Stimulated activated CD4-positive, alpha-beta T cell treated with anti-CD3 and anti-CD28 coated beads, Interleukin-4, amount 100 ng/mL, for 48 hours (primary cell): ENCODE measurements at regions not wholly inside any gene's neighbourhood (a gene's known extent, or its start where the extent isn't known, plus 50 kb on each side); places are given as distances from the start of the nearest gene placed in this dataset.
"Not testable (repeated sequence)": the region's sequence is repeated elsewhere in the genome, so short reads cannot be mapped to it uniquely, and the experiment has no call there.

Source experiments
- DNase-seq, 2 donors: peaks; one replicate each; pipeline ENCODE4 v3.0.0-alpha.2; 2020; ENCODE audit warnings: low read depth in 2 of 2

DNA sequence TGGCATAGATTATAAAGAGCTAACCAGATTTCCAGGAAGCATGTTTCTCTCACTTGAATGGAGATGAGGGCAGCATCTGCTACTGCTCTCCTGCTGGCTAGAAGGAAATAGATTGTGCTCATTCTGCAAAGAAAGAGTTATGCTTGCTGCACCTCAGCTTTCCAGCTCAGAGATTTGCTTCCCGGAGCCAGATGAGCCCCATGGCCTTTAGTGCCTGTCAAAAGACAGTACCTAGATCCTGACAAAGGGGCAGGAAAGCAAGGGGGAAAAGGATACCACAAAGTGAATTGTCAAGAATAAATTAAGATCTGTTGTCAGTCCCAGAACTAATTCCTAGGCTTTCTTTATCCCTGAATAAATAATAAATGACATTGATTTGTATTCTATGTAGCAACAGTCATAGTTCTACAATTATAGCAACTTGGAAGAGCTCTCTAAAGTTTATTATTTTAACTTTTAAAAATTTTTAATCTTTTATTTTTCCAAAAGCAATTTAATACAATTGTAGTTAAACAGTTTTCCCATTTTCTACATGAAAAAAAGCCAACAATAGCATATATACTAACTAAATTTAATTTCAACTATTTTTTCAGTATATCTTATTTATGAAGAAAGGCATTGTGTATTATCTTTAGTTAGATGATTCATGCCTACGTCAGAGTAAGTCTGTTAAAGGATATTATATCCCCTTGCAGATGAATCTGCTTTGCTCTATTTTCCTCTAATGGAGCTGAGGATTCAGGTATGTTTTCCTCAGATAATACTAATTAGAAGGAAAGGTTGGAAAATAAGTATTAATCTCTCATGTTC is 306.1 kb upstream of the DDI1 start:
- DNase-seq = no peak

DNA sequence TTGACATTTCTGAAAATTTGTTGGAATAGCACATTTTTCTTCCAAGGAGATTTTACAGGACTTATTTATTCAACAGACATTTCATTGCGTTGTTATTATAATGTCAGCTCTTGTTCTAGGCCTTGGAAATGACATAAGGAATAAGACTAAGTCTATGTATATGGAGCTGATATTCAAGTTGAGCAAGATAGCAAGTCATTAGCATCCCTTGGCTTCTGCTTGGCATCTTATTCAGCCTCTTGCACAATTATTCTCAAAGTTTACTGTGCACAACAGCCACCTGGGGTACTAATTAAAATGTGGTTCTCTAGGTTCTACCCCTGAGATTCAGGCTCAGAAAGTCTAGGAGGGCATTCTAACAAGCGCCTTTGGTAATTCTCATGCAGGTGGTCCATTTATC is 304.8 kb upstream of the DDI1 start:
- no peak for DNase-seq

DNA sequence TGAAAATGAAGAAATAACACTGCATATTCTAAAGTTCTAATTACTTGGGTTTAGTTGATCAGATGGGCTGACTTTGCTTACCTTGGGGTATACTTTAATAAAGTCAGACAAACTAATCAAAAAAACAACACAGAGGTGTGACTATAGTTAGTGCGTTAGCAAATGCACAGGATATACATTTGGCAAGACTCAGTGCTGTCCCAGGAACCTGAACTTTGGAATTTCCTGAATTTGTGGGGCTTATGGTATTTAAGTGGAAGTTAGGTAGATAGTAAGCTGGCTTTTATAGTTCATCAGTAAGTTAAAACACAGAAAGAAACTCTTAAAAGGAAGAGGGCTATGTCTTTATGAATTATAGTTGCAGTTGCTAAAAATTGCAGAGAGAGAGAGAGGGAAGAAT is 302.6 kb upstream of the DDI1 start:
- no peak for DNase-seq

DNA sequence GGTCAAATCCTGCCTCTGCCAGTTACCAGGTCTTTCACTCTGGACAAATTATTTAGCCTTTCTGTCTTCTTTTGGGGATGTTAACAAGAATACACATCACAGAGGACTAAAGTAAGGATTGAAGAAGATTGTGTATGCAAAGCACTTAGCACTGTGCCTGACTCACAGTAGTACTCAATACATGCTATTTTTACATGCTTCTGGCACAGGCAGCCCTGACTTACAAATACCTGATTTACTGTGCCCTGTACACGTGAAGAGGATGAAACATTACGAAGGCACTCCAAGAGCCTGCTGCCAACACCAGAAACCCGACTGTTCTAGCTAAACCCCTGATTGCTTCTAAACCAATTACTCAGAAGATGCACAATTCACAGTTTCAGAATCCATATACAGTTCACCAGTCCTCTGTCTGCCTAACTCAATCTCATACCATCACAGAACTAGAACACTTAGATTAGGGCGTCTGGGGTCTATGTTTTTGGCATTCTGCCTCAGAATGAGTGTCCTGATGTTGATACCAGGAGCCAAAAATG is 300.9 kb upstream of the DDI1 start:
- no peak for DNase-seq

DNA sequence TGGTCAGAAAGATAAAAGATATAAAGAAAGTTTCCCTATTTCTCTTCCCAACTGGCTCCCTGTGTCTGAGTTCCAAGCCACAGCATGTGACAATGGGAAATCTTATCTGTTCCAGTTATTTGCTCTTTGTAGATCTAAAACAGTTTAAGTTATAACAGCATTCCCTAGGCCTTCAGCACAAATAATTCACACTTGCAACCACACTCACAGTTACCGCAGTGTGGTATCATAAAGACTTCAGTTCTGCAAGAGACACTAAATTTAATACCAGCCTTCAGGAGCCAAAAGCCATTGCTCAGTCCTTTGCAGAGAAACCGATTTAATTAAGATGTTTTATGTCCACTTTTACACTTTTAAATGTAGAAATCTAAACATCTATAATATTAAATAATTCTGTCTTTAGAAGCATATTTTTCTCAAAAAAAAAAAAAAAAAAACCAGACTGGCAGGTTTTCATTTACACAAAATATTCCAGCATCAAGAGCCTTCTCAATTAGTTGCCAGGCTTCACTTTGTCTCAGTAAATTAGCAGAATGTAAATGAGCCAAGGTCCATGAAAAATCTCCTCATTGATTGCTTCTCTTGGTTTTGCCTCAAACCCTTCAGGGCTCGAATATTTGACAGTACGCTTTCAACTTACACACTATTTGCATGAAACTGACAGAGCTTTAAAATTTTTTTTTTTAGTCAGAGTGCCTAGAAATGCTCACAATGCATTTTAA is 300.0 kb upstream of the DDI1 start:
- no peak for DNase-seq

DNA sequence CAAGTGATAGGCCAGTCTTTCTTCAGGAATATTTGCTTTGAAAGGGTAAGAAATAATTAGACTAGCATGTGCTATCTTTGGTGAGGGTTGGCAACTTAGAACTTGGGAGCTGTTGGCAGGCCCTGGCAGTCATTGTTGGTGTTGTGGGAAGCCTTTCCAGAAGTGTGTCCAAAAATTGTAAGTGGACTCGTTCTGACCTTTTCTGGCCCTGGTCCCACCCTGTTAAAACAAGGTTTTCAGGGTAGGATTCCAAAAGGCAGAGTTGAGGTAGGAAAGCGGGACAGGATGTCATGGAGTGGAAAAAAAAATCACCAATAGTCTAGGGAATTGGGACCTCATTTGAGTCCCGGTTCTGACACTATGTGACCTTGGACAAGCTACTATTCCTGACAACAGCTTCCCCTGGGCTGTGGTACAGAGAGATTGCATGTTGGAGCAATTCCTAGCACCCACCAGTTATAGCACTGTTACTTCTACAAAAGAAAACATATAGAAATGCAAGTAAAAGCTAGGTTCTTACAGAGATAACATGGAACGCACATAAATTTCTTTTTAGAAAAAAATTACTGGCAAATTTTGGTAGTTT is 299.3 kb upstream of the DDI1 start:
- no peak for DNase-seq

DNA sequence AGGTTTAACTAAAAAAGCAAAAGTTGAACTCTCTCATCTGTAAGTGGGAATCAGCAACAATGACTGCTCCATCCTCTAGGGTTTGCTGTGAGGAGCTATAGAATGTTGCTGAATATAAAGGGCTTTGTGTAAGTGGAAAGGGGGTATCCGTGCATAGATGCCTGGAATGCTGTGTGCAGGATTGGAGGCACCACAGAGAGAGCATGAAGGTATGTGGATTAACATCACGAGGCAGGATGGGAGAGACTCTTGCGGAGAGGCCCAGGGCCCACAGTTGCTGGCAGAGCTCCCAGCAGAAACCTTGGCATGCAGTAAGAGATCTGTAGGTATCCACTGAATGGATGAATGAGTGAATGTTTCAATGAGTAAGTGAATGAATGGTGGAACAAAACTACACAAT is 298.7 kb upstream of the DDI1 start:
- DNase-seq = no peak

DNA sequence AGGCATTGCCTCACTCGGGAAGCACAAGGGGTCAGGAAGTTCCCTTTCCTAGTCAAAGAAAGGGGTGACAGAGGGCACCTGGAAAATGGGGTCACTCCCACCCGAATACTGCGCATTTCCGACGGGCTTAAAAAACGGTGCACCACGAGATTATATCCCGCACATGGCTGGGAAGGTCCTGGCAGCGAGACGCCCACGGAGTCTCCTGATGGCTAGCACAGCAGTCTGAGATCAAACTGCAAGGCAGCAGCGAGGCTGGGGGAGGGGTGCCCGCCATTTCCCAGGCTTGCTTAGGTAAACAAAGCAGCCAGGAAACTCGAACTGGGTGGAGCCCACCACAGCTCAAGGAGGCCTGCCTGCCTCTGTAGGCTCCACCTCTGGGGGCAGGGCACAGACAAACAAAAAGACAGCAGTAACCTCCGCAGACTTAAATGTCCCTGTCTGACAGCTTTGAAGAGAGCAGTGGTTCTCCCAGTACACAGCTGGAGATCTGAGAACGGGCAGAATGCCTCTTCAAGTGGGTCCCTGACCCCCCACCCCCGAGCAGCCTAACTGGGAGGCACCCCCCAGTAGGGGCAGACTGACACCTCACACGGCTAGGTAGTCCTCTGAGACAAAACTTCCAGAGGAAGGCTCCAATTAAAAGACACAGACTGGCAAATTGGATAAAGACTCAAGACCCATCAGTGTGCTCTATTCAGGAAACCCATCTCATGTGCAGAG is 297.2 kb upstream of the DDI1 start:
- DNase-seq = not testable (repeated sequence)

DNA sequence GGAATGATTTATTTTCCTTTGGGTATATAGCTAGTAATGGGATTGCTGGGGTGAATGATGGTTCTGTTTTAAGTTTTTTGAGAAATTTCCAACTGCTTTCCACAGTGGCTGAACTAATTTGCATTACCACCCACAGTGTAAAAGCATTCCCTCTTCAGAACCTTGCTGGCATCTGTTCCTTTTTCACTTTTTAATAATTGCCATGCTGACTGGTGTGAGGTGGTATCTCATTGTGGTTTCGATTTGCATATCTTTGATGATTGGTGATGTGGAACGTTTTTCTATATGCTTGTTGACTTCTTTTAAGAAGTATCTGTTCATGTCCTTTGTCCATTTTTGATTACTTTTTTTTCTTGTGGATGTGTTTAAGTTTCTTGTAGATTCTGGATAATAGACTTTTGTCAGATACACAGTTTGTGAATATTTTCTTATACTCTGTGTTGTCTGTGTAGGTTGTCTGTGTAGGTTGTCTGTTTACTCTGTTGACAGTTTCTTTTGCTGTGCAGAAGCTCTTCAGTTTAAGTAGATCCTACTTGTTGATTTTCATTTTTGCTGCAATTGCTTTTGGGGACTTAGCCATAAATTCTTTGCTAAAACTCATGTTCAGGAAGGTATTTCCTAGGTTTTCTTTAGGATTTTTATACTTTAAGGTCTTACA is 291.8 kb upstream of the DDI1 start:
- DNase-seq = no peak

DNA sequence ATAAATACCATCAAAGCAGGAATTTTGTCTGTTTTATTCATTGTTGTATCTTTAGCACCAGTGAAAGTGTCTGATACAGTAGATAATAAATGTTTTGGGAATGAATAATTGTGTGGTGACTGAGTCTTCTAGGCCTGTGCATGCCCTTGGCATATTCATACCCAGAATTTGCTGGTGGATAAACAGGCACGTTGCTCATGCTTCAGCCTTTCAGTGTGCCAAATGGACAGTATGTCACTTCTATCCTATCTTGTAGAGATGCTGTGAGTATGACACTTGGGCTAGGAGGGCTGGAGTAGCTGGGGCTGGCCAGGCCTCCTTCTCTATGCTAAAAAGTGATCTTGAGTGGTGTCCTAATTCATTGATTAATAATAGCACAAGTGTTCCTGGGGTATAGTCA is 287.3 kb upstream of the DDI1 start:
- DNase-seq = no peak

DNA sequence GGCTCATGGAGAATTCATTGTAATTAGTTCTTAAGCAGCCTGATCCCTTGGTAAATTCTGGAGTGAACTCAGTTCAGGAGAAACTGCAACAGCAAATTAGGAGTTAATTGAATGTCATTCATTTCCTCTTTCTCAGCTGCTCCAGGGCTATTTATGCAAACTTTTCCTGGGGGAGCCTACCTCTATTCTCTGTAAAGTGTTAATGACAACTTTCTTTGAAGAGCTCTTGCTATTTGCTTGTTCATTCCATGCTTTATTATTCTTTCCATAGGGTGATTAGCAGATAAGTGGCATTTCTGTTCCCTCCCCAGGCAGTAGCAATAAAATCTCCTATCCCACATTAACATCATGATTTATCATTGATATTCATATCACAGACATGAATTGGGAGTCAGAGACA is 267.6 kb upstream of the DDI1 start:
- DNase-seq = no peak

DNA sequence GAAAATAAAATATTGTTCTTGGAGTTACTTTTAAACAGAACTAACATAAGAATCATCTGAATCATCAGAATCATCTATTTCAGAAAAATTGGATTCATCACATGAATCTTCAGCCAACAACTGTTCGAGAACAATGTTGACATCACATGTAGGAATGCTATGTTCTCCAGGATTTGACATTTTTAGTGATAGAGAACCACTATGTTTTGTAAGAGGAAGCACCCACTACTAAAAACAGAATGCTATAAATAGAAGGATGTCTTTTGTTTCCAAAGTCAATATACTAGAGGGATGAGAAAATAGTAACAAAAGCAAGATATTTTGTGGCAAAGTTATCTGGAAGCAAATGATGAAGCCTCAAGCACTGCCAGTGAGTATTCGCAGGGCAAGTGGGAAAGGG is 263.4 kb upstream of the DDI1 start:
- DNase-seq = no peak

DNA sequence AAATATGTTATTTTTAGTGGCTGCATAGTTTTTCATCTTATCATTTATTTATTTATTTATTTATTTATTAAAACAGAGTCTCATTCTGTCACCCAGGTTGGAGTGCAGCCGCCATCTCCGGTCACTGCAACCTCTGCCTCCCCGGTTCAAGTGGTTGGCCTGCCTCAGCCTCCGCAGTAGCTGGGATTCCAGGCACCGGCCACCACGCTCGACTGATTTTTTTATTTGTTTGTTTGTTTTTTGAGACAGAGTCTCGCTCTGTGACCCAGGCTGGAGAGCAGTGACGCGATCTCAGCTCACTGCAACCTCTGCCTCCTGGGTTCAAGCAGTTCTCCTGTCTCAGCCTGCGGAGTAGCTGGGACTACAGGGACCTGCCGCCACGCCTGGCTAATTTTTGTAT is 262.9 kb upstream of the DDI1 start:
- no peak for DNase-seq

DNA sequence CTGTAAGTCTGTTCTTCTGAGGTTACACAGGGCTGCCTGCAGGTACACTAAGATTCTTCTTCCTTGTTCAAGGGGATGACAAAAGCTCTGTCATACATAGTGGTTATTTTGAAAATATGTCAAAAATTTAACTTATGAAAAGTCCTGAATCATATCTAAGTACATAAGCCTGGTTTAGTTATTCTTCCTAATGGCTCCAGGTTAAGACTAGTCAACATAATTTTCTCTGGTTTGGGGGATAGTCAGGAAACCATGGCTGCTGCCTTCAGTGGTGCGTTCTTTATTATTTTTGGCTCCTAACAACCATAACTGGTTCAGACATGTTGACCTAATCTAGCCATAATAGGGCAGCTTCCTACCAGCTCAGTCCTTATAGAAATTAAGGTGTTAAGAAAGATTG is 257.4 kb upstream of the DDI1 start:
- no peak for DNase-seq

DNA sequence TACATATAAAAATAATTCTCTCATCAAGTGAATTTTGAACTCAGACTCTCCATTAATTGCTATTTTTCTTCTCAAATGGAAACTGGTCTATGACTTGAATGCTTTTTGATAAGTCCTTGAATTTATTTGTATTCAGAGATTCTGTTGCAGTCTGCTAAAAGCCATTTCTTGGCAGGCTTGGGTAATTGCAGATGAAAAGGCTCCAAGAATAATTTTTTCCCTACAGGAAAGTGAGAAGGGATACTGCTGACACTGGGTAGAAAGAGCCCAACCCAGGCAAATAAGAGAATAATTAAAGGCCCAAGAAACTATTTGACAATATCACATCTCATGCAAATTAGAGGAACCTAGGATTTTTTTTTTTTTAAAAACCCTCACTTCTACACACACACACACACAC is 246.5 kb upstream of the DDI1 start:
- no peak for DNase-seq

DNA sequence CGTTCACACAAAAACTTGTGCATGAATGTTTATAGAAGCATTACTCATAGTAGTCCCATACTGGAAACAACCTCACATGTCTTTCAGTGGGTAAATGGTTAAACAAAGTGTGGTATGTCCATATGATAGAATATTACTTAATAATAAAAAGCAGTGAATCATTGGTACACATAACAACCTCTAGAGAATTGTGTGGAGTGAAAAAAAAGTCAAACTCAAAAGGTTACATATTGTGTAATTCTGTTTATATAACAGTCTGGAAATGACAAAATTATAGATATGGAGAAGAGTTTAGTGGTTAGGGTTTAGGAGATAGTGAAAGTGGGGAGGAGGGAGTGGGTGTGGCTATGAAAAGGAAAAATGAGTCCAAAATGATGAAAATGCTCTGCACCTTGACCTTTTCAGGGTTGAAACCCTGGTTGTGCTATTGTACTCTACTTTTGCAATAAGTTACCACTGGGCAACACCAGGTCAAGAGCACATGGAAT is 243.4 kb upstream of the DDI1 start:
- DNase-seq = no peak

DNA sequence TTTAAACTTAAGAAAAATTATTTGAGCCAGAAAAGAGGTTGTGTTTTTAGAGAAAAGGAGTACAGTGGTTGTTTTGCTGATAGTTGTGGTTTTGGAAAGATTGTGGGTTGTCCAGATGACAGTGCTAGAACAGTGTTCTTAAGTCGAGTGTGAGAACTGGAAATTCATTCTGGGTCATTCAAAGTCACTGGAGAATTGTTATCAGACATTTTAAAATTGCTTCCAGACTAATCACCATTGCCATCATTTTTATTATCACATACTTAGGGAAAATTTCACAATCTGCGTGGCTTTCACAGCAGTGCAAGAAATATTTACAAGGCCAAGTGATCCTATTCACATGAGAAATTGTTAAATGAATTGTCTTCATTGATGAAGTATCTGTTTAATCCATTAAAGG is 242.2 kb upstream of the DDI1 start:
- DNase-seq = no peak

DNA sequence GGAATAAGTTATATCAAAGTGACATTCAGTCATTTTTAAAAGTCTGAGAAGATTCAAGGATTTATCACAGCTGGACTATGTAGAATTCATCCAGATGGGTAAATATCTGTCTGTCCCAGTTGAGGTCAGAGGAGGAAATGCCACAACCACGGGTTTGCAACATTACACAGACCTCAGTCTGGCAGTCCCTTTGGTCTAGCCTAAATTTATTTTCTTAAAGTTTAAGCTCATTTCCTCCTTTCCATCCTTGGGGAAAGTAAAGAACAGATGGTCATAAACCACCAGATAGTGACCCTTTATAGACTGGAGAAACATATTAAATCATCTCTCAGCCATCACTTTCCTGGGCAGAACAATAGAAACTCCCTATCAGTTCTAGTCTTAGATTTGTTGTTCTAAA is 238.4 kb upstream of the DDI1 start:
- no peak for DNase-seq

DNA sequence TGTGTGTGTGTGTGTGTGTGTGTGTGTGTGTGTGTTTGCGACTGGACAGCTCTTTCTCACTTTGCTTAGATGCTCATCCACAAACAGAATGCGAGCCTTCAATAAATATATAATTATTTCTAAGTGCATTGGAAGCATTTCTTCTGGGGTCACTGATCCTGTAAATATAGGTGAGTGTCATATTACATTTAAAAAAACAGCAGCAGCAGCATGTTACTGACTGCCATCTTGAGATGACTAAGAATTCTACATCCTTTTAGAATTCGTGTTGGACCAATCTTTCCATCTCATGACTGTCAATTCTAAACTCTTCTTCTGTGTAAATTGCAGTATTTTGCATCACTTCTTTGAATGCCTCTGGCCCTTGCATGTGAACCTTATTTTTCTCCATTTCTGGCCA is 238.0 kb upstream of the DDI1 start:
- no peak for DNase-seq

DNA sequence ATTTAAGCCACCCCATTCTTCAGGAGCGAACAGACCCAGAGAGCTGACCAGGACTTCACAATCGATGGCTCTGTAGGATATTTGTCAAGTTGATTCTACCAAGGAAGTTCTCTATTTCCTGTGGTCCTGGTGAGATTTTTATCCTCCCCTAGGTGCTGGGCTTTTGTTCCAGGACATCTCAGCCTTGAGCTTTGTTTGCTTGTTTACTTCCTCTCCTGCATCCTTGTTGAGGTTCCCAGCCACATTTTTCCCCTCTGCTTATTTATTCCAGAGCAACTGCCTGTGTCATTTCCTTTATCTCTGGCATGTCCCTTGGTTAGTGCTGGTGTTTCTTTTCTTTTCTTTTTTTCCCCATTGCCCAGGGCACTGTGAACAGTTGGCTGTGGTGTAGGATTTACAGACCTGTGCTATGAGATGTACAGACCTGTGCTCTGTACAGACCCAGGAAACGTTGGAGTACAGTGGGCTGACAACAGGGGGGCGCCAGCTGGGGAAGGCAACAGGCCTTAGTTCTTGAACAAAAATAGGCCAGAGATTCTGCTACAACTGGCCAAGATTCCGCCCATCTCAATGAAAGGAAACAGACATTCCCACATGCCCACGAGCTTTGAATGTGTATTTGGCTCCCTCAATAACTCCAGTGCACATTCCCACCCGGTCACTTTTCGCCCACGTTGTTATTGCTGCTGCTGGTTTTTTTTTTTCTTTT is 235.9 kb upstream of the DDI1 start:
- DNase-seq = no peak

DNA sequence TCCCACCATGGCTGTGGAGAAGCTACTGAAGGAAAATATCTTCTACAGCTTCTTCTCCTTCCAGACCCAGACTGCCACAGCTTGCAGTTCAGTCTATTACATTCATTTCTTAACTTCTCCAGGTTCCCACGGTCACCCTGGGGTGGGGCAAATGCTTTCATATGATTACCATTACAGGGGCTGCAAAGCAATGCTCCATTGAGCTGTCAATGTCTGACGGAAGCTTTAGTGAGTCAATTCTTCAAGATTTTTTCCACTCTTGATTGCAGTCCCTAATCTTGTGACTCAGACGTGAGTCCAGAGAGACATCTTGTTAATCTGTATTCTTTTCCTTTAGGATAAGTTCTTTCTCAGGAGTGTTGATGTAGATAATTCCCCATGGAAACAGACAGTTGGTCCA is 233.4 kb upstream of the DDI1 start:
- DNase-seq = no peak
